WTC11 (cell line): ENCODE measurements at regions not wholly inside any gene's neighbourhood (a gene's known extent, or its start where the extent isn't known, plus 50 kb on each side); places are given as distances from the start of the nearest gene placed in this dataset.

Source experiments
- ATAC-seq: fragments of 200-7000 bp; cut with Tn5 transposase; 2 replicates; pipeline ENCODE4 v1.10.0; 2021; ENCODE audit warnings: mild to moderate bottlenecking, moderate library complexity
- CTCF ChIA-PET: fragments of 300-600 bp; sonication (Branson Sonifier 250); formaldehyde crosslinking; loops from one replicate; lab custom pipeline; 2021; ENCODE audit warnings: antibody characterized with exemption; lab: Charles Lee
- POLR2A ChIA-PET: fragments of 350-600 bp; sonication (Branson Sonifier 250); formaldehyde crosslinking; loops from one replicate; lab custom pipeline; 2021; ENCODE audit warnings: antibody characterized with exemption; lab: Charles Lee
- DNase-seq: peaks from one replicate; pipeline ENCODE4 v3.0.0; 2021; ENCODE audit warnings: low spot score
- H3K27ac Mint-ChIP-seq: 2 replicates; pipeline ENCODE4 v1.8.0; 2021; ENCODE audit warnings: mixed read lengths
- H3K27me3 Mint-ChIP-seq: 2 replicates; pipeline ENCODE4 v1.8.0; 2021; ENCODE audit warnings: low read depth, mild to moderate bottlenecking, moderate library complexity, mixed read lengths
- H3K36me3 Mint-ChIP-seq: 2 replicates; pipeline ENCODE4 v1.8.0; 2021; ENCODE audit warnings: mixed read lengths
- H3K4me1 Mint-ChIP-seq: 2 replicates; pipeline ENCODE4 v1.8.0; 2022; ENCODE audit warnings: mixed read lengths
- H3K4me3 Mint-ChIP-seq: 2 replicates; pipeline ENCODE4 v1.8.0; 2021; ENCODE audit warnings: mild to moderate bottlenecking, moderate library complexity, mixed read lengths
- H3K9me3 Mint-ChIP-seq: 2 replicates; pipeline ENCODE4 v1.8.0; 2021; ENCODE audit warnings: mixed read lengths
- AR ChIP-seq: fragments of 250-450 bp; sonication (Bioruptor Pico); IDR thresholded peaks from 2 replicates; pipeline ENCODE4 v1.9.0; 2021; ENCODE audit warnings: mild to moderate bottlenecking
- EMX1 ChIP-seq: fragments of 250-450 bp; sonication (Bioruptor Pico); IDR thresholded peaks from 2 replicates; pipeline ENCODE4 v1.8.0; 2021; ENCODE audit warnings: mild to moderate bottlenecking
- FOXP1 ChIP-seq: sonication (generic); formaldehyde crosslinking; IDR thresholded peaks from 2 replicates; pipeline ENCODE4 v1.8.0; 2022; ENCODE audit warnings: missing genetic modification reagents, mild to moderate bottlenecking, moderate library complexity, borderline replicate concordance
- GABPB1 ChIP-seq: sonication (generic); formaldehyde crosslinking; IDR thresholded peaks from 2 replicates; pipeline ENCODE4 v1.8.1; 2023; ENCODE audit warnings: mild to moderate bottlenecking, missing genetic modification reagents
- JUN ChIP-seq: sonication (generic); formaldehyde crosslinking; IDR thresholded peaks from 2 replicates; pipeline ENCODE4 v1.8.0; 2023; ENCODE audit warnings: mild to moderate bottlenecking, missing genetic modification reagents
- MYBL2 ChIP-seq: sonication (generic); formaldehyde crosslinking; IDR thresholded peaks from 2 replicates; pipeline ENCODE4 v1.8.1; 2023; ENCODE audit warnings: mild to moderate bottlenecking, moderate library complexity, missing genetic modification reagents
- NR2C2 ChIP-seq: sonication (generic); formaldehyde crosslinking; IDR thresholded peaks from 2 replicates; pipeline ENCODE4 v1.8.0; 2022; ENCODE audit warnings: mild to moderate bottlenecking, missing genetic modification reagents
- SMAD3 ChIP-seq: sonication (generic); formaldehyde crosslinking; IDR thresholded peaks from 2 replicates; pipeline ENCODE4 v1.8.0; 2022; ENCODE audit warnings: missing genetic modification reagents, mild to moderate bottlenecking, borderline replicate concordance
- SP1 ChIP-seq: sonication (generic); formaldehyde crosslinking; conservative IDR thresholded peaks from 2 replicates; pipeline ENCODE4 v1.8.1; 2022; ENCODE audit warnings: missing genetic modification reagents
- TCF7 ChIP-seq: sonication (generic); formaldehyde crosslinking; IDR thresholded peaks from 2 replicates; pipeline ENCODE4 v1.8.0; 2022; ENCODE audit warnings: mild to moderate bottlenecking, low read depth, missing genetic modification reagents, moderate library complexity
- TEAD4 ChIP-seq: sonication (generic); formaldehyde crosslinking; IDR thresholded peaks from 2 replicates; pipeline ENCODE4 v1.8.0; 2022; ENCODE audit warnings: mild to moderate bottlenecking, missing genetic modification reagents
- TP53 ChIP-seq: sonication (generic); formaldehyde crosslinking; IDR thresholded peaks from 2 replicates; pipeline ENCODE4 v1.8.1; 2023; ENCODE audit warnings: mild to moderate bottlenecking, missing genetic modification reagents
- USF1 ChIP-seq: sonication (generic); formaldehyde crosslinking; IDR thresholded peaks from 2 replicates; pipeline ENCODE4 v1.8.0; 2022; ENCODE audit warnings: mild to moderate bottlenecking, missing genetic modification reagents
- ZNF423 ChIP-seq: fragments of 250-450 bp; sonication (Bioruptor Pico); IDR thresholded peaks from 2 replicates; pipeline ENCODE4 v2.1.2; 2022; ENCODE audit warnings: mild to moderate bottlenecking, moderate library complexity
- ZNF532 ChIP-seq: fragments of 250-450 bp; sonication (Bioruptor Pico); IDR thresholded peaks from 2 replicates; pipeline ENCODE4 v1.9.0; 2021; ENCODE audit warnings: mild to moderate bottlenecking, borderline replicate concordance
- ZNF671 ChIP-seq: fragments of 250-450 bp; sonication (Bioruptor Pico); IDR thresholded peaks from 2 replicates; pipeline ENCODE4 v1.8.0; 2021; ENCODE audit warnings: mild to moderate bottlenecking
- TF ChIP-seq, protein P1 (sequence below): fragments of 250-450 bp; sonication (Bioruptor Pico); IDR thresholded peaks from 2 replicates; pipeline ENCODE4 v1.8.0; 2021; ENCODE audit warnings: mild to moderate bottlenecking
- TF ChIP-seq, protein P2 (sequence below): sonication (generic); formaldehyde crosslinking; IDR thresholded peaks from 2 replicates; pipeline ENCODE4 v1.8.1; 2022; ENCODE audit warnings: mild to moderate bottlenecking, moderate library complexity, missing genetic modification reagents
- TF ChIP-seq, protein P3 (sequence below): sonication (generic); formaldehyde crosslinking; IDR thresholded peaks from 2 replicates; pipeline ENCODE4 v1.8.0; 2022; ENCODE audit warnings: missing genetic modification reagents
- TF ChIP-seq, protein P4 (sequence below): sonication (generic); formaldehyde crosslinking; conservative IDR thresholded peaks from 2 replicates; pipeline ENCODE4 v1.8.1; 2022; ENCODE audit warnings: mild to moderate bottlenecking, missing genetic modification reagents
- TF ChIP-seq, protein P5 (sequence below): fragments of 250-450 bp; sonication (Bioruptor Pico); IDR thresholded peaks from 2 replicates; pipeline ENCODE4 v1.9.0; 2021; ENCODE audit warnings: mild to moderate bottlenecking

DNA sequence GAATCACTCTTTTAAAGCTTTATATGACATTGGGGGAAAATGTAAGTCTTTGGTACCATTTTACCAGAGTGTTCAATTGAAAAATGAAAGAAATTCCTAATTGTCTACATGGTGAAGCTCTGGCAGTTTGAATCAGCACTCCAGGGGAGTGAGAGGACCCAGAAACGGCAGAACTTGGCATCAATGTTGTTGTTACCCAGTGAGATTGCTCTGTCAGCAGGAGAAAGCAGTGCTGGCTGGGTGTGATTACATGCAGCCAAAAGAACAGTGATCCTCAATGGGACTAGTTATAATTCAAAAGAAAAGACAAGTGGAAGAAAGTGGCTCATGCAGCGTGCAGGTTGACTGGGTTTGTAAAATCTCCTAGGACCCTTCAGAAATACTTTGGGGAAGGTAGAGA lies 206.4 kb downstream of the PTPRC start:
- ChIA-PET POLR2A (no interaction called here), CTCF (no interaction called here)
- Mint-ChIP-seq H3K4me3 (no peak overlapping the region), H3K27ac (no peak overlapping the region), H3K27me3 (no peaks in the 10 kb centered on the region), H3K4me1 (no peaks in the 10 kb centered on the region), H3K9me3 (peaks cover 3% of the 10 kb centered on the region; the same call in 1 of the 2 replicates), H3K36me3 (no peaks in the 10 kb centered on the region)
- ATAC-seq, result no peak
- DNase-seq, result no peak
- TF ChIP-seq SP1 (CRISPR knock-in tag), result no peak
- TF ChIP-seq, protein P1, sequence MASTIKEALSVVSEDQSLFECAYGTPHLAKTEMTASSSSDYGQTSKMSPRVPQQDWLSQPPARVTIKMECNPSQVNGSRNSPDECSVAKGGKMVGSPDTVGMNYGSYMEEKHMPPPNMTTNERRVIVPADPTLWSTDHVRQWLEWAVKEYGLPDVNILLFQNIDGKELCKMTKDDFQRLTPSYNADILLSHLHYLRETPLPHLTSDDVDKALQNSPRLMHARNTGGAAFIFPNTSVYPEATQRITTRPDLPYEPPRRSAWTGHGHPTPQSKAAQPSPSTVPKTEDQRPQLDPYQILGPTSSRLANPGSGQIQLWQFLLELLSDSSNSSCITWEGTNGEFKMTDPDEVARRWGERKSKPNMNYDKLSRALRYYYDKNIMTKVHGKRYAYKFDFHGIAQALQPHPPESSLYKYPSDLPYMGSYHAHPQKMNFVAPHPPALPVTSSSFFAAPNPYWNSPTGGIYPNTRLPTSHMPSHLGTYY (CRISPR knock-in tag), result no peak
- no peak for TF ChIP-seq TP53 (CRISPR knock-in tag)
- TF ChIP-seq USF1, result no peak
- no peak for TF ChIP-seq ZNF671 (CRISPR knock-in tag)
- no peak for TF ChIP-seq EMX1
- TF ChIP-seq, protein P2, sequence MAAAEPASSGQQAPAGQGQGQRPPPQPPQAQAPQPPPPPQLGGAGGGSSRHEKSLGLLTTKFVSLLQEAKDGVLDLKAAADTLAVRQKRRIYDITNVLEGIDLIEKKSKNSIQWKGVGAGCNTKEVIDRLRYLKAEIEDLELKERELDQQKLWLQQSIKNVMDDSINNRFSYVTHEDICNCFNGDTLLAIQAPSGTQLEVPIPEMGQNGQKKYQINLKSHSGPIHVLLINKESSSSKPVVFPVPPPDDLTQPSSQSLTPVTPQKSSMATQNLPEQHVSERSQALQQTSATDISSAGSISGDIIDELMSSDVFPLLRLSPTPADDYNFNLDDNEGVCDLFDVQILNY (CRISPR knock-in tag), result no peak
- TF ChIP-seq ZNF532 (CRISPR knock-in tag), result no peak
- no peak for TF ChIP-seq ZNF423 (CRISPR knock-in tag)
- no peak for TF ChIP-seq JUN (CRISPR knock-in tag)
- no peak for TF ChIP-seq SMAD3 (CRISPR knock-in tag)
- TF ChIP-seq NR2C2 (CRISPR knock-in tag), result no peak
- TF ChIP-seq MYBL2 (CRISPR knock-in tag), result no peak

DNA sequence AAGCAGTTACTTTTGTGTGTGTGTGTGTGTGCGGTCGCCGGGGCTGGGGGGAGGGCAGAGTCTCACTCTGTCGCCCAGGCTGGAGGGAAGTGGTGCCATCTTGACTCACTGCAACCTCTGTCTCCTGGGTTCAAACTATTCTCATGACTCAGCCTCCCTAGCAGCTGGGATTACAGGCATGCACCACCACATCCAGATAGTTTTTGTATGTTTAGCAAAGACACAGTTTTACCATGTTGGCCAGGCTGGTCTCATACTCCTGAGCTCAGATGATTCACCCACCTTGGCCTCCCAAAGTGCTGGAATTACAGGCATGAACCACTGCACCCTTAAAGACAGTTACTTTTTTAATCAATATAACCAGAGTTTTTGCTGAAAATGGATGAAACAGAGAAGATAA lies 207.0 kb downstream of the PTPRC start:
- no peaks in the 10 kb centered on the region for H3K27me3 Mint-ChIP-seq
- no peaks in the 10 kb centered on the region for H3K4me1 Mint-ChIP-seq
- no peak overlapping the region for H3K27ac Mint-ChIP-seq
- ChIA-PET CTCF (no interaction called here), POLR2A (no interaction called here)
- TF ChIP-seq TCF7 (CRISPR knock-in tag), result no peak
- TF ChIP-seq TEAD4 (CRISPR knock-in tag), result no peak
- TF ChIP-seq, protein P2 (CRISPR knock-in tag), result no peak
- TF ChIP-seq FOXP1 (CRISPR knock-in tag), result no peak
- TF ChIP-seq ZNF671 (CRISPR knock-in tag), result no peak
- no peak for TF ChIP-seq AR (CRISPR knock-in tag)
- no peak for TF ChIP-seq GABPB1 (CRISPR knock-in tag)
- TF ChIP-seq, protein P3, sequence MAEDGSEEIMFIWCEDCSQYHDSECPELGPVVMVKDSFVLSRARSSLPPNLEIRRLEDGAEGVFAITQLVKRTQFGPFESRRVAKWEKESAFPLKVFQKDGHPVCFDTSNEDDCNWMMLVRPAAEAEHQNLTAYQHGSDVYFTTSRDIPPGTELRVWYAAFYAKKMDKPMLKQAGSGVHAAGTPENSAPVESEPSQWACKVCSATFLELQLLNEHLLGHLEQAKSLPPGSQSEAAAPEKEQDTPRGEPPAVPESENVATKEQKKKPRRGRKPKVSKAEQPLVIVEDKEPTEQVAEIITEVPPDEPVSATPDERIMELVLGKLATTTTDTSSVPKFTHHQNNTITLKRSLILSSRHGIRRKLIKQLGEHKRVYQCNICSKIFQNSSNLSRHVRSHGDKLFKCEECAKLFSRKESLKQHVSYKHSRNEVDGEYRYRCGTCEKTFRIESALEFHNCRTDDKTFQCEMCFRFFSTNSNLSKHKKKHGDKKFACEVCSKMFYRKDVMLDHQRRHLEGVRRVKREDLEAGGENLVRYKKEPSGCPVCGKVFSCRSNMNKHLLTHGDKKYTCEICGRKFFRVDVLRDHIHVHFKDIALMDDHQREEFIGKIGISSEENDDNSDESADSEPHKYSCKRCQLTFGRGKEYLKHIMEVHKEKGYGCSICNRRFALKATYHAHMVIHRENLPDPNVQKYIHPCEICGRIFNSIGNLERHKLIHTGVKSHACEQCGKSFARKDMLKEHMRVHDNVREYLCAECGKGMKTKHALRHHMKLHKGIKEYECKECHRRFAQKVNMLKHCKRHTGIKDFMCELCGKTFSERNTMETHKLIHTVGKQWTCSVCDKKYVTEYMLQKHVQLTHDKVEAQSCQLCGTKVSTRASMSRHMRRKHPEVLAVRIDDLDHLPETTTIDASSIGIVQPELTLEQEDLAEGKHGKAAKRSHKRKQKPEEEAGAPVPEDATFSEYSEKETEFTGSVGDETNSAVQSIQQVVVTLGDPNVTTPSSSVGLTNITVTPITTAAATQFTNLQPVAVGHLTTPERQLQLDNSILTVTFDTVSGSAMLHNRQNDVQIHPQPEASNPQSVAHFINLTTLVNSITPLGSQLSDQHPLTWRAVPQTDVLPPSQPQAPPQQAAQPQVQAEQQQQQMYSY (CRISPR knock-in tag), result no peak
- TF ChIP-seq, protein P4, sequence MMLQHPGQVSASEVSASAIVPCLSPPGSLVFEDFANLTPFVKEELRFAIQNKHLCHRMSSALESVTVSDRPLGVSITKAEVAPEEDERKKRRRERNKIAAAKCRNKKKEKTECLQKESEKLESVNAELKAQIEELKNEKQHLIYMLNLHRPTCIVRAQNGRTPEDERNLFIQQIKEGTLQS (CRISPR knock-in tag), result no peak
- TF ChIP-seq, protein P5, sequence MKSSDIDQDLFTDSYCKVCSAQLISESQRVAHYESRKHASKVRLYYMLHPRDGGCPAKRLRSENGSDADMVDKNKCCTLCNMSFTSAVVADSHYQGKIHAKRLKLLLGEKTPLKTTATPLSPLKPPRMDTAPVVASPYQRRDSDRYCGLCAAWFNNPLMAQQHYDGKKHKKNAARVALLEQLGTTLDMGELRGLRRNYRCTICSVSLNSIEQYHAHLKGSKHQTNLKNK, result no peak
- no peak overlapping the region for H3K4me3 Mint-ChIP-seq
- no peaks in the 10 kb centered on the region for H3K36me3 Mint-ChIP-seq
- ATAC-seq (no peak), DNase-seq (no peak)
- H3K9me3 Mint-ChIP-seq, result peaks cover 3% of the 10 kb centered on the region; the same call in 1 of the 2 replicates
